Kidney (tissue), 13 donors: ENCODE measurements at regions not wholly inside any gene's neighbourhood (a gene's known extent, or its start where the extent isn't known, plus 50 kb on each side); places are given as distances from the start of the nearest gene placed in this dataset.

Experiments
- DNase-seq, 5 donors: peaks; one replicate each; pipeline ENCODE4 v3.0.0-alpha.2; 2013 to 2020
- FAIRE-seq: peaks from 2 replicates; lab custom pipeline; 2012; peaks lifted over from hg19 to GRCh38; lab: Jason Lieb, UNC
- H3K27ac ChIP-seq, 2 donors: one replicate each; pipeline ENCODE4 v1.7.0; 2013; ENCODE audit warnings: low read depth in 2 of 2, low read length in 2 of 2, inconsistent platforms in 1 of 2
- H3K27me3 ChIP-seq: one replicate; pipeline ENCODE4 v1.7.1; 2013; ENCODE audit warnings: low read length, inconsistent platforms; ENCODE audit not compliant: control insufficient read depth, insufficient read depth
- H3K36me3 ChIP-seq, 3 donors: one replicate each; pipeline versions ENCODE4 v1.7.0 to v1.7.1; 2013; ENCODE audit warnings: low read length in 3 of 3, control low read depth in 1 of 3, inconsistent platforms in 1 of 3; ENCODE audit not compliant: insufficient read depth in 3 of 3, control insufficient read depth in 2 of 3
- H3K4me1 ChIP-seq, 3 donors: one replicate each; pipeline versions ENCODE4 v1.7.0 to v1.7.1; 2013; ENCODE audit warnings: low read length in 3 of 3, inconsistent platforms in 1 of 3, low read depth in 1 of 3; ENCODE audit not compliant: control insufficient read depth in 2 of 3, insufficient read depth in 2 of 3
- H3K4me3 ChIP-seq, 3 donors: one replicate each; pipeline versions ENCODE4 v1.7.0 to v1.8.1; 2013; ENCODE audit warnings: low read length in 3 of 3, control low read depth in 1 of 3, inconsistent platforms in 1 of 3
- H3K9ac ChIP-seq, 3 donors: one replicate each; pipeline versions ENCODE4 v1.7.0 to v1.7.1; 2013; ENCODE audit warnings: low read length in 3 of 3, control low read depth in 1 of 3, inconsistent platforms in 1 of 3
- H3K9me3 ChIP-seq, 3 donors: one replicate each; pipeline versions ENCODE4 v1.7.0 to v1.7.1; 2013; ENCODE audit warnings: low read length in 3 of 3, control low read depth in 1 of 3, inconsistent platforms in 1 of 3; ENCODE audit not compliant: control insufficient read depth in 2 of 3, insufficient read depth in 1 of 3
- CTCF ChIP-seq: IDR thresholded peaks from 3 replicates; pipeline ENCODE4 v1.5.1; 2012; ENCODE audit warnings: mild to moderate bottlenecking, moderate library complexity, borderline replicate concordance; ENCODE audit not compliant: insufficient read depth; ENCODE audit errors: extremely low read depth
- intact Hi-C: fragments of 100-400 bp; cut with DNase I; formaldehyde crosslinking; loops from one replicate; pipeline ENCODE4 v1.11.1; 2022
- donor health status: control.
- donor health status: control.
- donor health status: control.
- donor health status: control.
- donor health status: control.
- donor health status: DM: yes; HTN: yes; CAD: no.
- donor health status: Normal renal cell carcinoma (clear cell type).

DNA sequence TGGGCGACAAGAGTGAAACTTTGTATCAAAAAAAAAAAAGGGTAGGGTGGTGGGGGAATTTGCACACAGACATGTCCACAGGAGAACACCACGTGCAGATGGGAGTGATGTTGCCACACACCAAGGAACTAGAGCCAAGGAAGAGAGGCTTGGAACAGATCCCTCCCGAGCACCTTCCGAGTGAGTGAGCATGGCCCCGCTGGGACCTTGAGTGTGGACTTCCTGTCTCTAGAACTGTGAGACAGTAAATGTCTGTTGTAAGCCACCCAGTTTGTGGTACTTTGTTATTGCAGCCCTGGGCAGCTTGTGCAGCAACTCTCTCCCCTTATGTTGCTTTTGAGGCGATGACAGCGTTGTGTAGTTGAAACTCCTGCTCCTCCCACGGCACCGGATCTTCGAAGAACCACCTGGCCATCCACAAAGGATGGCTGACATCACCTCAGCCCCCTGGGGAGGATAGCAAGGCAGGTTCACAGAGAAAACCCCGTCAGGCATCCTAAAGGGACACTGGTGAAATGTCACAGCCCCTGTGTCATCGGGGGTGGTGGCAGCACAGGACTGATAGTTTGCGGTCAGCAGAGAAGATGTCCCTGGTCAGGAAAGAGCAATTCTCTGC, 54.7 kb upstream of the PLEKHG3 start:
- Histone ChIP-seq H3K27me3 (no peaks in the 10 kb centered on the region), H3K9me3 (no peaks in the 10 kb centered on the region), H3K4me3 (no peak overlapping the region), H3K9ac (no peak overlapping the region), H3K4me1 (peaks cover 2 to 14% (median 9%) of the 10 kb centered on the region in 3 donors), H3K36me3 (no peaks in the 10 kb centered on the region), H3K27ac (no peak overlapping the region)
- no peak for TF ChIP-seq CTCF
- intact Hi-C loops = no loop called here
- no peak for FAIRE-seq
- no peak for DNase-seq

DNA sequence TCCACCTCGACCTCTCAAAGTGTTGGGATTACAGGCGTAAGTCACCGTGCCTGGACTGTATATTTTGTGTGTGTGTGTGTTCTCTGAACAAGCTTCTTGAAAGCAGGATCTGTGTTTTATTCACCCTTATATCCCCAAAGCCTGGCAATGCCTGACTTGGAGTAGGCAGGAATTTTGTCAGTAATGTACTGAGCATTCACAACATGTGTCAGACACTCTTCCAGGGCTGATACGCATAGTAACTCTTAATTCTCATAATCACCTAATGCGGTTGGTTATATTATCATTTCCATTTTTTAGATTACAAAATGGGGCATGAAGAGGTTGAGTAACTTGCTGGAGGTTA, 50.4 kb upstream of the PLEKHG3 start:
- Histone ChIP-seq H3K9me3 (no peaks in the 10 kb centered on the region), H3K9ac (no peak overlapping the region), H3K4me1 (peaks cover 0 to 3% (median 2%) of the 10 kb centered on the region in 3 donors), H3K27ac (no peak overlapping the region), H3K36me3 (no peaks in the 10 kb centered on the region), H3K4me3 (no peak overlapping the region), H3K27me3 (no peaks in the 10 kb centered on the region)
- intact Hi-C loops = no loop called here
- DNase-seq = no peak
- no peak for FAIRE-seq
- no peak for TF ChIP-seq CTCF

DNA sequence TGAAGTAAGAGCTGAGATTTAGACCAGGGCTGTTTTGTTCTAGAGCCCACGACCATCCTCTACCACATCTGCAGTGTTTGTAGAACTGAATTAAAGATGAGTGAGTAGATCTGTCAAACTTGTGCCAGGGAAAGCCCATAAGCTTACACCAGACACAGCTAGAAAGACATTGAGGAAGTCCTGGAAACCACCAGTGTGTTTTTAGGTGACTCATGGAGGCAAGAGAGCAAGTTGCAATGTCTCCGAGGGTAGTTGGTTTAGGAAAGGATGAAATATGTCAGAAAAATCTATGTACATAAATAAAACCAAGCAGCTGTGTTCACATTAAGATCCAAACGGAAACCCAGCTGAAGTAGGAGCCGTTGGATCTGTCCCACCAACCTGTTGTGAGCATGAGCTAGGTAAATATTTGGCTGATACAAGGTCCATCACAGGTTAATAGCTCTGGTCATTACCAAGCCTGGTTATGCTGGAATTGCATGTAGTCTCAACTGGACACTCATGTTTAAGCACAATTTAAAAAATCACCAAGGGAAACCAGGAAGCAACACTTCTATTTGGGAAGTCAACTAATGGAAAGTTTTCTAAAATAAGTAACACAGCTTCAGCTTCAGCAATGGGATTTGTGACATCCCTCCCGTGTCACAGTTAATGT, 49.9 kb upstream of the PLEKHG3 start:
- no peak for FAIRE-seq
- no peak for TF ChIP-seq CTCF
- no peak overlapping the region for H3K9ac ChIP-seq

More for the DNA sequence above, 49.9 kb upstream of the PLEKHG3 start:
- Histone ChIP-seq H3K4me3 (no peak overlapping the region), H3K36me3 (no peaks in the 10 kb centered on the region), H3K27ac (no peak overlapping the region), H3K9me3 (no peaks in the 10 kb centered on the region), H3K4me1 (peaks cover 0 to 3% (median 0%) of the 10 kb centered on the region in 3 donors), H3K27me3 (no peaks in the 10 kb centered on the region)
- intact Hi-C loops = no loop called here
- peak in 1 of 5 donors; percentile 46 for DNase-seq
